ENCODE measurements at regions not wholly inside any gene's neighbourhood (a gene's known extent, or its start where the extent isn't known, plus 50 kb on each side); places are given as distances from the start of the nearest gene placed in this dataset.
"Not testable (repeated sequence)": the region's sequence is repeated elsewhere in the genome, so short reads cannot be mapped to it uniquely, and the experiment has no call there.

DNA sequence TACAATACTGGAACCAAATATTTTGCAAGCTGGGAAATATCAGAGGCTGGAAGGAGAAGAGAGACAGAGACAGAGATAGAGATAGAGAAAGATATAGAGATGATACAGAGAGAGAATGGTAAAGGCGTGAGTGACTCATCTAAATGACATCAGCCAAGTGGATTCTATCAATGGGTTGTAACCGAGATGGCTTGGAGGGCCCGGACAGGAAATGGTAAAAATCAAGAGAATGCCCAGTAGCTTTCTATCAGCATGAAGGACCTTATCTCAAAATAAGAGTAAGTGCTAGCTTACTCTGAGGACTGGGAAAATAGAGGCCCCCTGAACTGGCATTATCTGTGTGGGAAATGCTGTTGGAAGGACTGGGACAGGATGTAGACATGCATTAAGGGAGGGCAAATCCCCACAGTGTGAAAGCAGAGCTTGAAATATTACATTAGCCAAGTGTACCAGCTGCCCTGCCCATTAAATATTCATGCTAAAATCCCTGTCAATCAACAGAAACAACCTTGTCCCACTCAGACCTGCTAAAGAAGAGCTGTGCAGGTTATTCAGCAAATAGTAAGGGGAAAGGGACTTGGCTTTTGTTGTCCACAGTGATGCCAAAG lies 76.6 kb upstream of the ZNF644 start:
- no peak for TF ChIP-seq ZFX (IDR thresholded peaks at IDR 0.05)
- TF ChIP-seq, protein P1, sequence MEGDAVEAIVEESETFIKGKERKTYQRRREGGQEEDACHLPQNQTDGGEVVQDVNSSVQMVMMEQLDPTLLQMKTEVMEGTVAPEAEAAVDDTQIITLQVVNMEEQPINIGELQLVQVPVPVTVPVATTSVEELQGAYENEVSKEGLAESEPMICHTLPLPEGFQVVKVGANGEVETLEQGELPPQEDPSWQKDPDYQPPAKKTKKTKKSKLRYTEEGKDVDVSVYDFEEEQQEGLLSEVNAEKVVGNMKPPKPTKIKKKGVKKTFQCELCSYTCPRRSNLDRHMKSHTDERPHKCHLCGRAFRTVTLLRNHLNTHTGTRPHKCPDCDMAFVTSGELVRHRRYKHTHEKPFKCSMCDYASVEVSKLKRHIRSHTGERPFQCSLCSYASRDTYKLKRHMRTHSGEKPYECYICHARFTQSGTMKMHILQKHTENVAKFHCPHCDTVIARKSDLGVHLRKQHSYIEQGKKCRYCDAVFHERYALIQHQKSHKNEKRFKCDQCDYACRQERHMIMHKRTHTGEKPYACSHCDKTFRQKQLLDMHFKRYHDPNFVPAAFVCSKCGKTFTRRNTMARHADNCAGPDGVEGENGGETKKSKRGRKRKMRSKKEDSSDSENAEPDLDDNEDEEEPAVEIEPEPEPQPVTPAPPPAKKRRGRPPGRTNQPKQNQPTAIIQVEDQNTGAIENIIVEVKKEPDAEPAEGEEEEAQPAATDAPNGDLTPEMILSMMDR (conservative IDR thresholded peaks at IDR 0.05), result no peak
- H3K27ac ChIP-seq, result no peak overlapping the region

DNA sequence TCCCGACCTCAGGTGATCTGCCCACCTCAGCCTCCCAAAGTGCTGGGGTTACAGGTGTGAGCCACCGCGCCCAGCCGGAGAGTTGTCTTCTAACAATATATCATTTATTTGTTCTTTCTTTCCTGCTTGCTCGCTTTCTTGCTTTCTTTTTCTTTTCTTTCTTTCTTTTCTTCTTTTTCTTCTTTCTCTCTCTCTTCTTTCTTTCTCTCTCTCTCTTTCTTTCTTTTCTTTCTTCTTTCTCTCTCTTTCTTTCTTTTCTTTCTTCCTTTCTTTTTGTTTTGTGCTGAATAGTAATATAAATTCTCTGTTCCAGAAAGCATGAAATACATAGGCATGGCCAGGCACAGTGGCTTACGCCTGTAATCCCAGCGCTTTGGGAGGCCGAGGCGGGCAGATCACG lies 73.5 kb upstream of the ZNF644 start:
- not testable (repeated sequence) for H3K27ac ChIP-seq

DNA sequence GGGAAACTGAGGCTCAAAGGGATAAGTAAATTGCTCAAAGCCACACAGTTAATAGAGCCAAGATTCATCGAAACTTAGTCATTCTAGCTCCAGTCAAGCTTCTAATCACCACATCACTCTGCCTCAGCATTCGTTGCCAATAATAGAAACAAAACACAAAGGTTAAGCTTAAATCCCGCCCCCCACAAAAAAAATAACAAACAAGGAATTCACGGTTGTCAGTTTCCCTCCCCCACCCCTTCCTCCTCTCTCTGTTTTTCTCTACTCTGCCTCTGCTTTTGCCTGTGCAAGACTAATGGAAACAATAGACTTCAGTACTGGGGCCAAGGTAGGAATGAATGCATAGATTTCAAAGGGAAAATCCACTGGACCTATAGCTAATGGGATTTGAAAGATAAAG lies 70.7 kb upstream of the ZNF644 start:
- TF ChIP-seq, protein P1 (conservative IDR thresholded peaks at IDR 0.05), result no peak
- no peak for TF ChIP-seq ZFX (IDR thresholded peaks at IDR 0.05)
- no peak overlapping the region for H3K27ac ChIP-seq

DNA sequence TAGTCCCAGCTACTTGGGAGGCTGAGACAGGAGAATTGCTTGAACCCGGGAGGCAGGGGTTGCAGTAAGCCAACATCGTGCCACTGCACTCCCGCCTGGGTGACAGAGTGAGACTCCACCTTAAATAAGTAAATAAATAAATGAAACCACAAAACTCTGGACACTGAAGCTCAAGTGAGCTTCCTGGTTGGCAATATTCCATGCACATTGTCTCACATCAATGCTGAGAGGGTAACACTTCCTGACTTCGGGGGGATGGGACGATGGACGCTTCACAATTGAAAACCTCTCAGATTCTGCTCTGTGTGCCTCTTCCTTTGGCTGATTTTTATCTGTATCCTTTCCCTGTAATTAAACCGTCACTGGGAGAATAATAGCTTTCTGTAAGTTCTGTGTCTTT lies 70.0 kb upstream of the ZNF644 start:
- H3K27ac ChIP-seq, result no peak overlapping the region
- TF ChIP-seq, protein P1 (conservative IDR thresholded peaks at IDR 0.05), result no peak
- no peak for TF ChIP-seq ZFX (IDR thresholded peaks at IDR 0.05)

DNA sequence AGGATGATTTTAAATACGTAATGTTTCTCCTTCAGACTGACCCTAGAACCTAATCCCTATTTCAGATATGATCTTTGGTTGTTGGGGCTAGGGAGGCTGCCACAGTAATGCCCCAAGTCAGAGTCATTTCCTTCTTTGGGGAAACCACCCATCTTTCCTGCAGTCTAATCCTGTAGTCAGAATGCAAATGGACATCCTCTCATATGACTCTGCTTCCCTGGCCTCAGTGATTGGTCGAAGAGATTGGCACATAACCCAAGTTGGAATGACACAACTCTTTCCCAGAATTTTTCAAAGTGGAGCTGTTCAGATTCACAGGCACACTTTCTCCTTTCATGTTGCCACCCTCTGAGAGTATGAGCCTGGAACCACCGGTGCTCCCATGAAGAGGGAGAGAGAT lies 58.8 kb upstream of the ZNF644 start:
- H3K27ac ChIP-seq, result no peak overlapping the region
- TF ChIP-seq, protein P1 (conservative IDR thresholded peaks at IDR 0.05), result no peak
- TF ChIP-seq ZFX (IDR thresholded peaks at IDR 0.05), result no peak

DNA sequence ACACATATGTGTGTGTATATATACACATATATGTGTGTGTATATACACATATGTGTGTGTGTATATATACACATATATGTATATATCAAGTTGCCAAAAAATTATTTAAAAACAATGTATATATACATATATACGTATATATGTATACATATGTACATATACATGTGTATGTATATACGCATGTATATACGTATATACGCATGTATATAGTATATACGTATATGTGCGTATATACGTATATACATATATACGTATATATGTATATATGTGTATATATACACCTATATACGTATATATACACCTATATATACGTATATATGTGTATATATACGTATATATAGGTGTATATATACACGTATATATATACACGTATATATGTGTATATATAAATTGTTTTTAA lies 57.0 kb upstream of the ZNF644 start:
- TF ChIP-seq, protein P1 (conservative IDR thresholded peaks at IDR 0.05), result no peak
- no peak for TF ChIP-seq ZFX (IDR thresholded peaks at IDR 0.05)
- H3K27ac ChIP-seq, result no peak overlapping the region

DNA sequence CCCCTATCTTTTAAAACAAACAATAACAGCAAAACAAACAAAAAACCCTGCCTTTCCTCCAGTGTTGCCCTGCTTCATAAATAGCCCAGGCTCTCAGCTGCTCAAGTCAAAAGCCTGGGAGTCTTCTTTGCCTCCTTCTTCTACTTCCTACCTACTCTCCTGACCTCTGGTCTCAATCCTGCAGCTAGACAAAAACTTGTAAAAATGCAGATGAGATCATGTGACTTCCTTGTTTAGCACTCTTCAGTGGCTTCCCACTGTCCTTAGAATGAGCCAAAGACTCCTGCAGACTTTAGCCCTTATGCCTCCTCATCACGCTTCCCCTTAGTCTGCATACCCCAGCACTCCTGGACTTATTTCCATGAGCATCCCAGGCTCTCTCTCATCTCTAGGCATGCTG lies 55.0 kb upstream of the ZNF644 start:
- no peak overlapping the region for H3K27ac ChIP-seq
- TF ChIP-seq, protein P1 (conservative IDR thresholded peaks at IDR 0.05), result no peak
- no peak for TF ChIP-seq ZFX (IDR thresholded peaks at IDR 0.05)
